K562 (cell line): ENCODE measurements at regions not wholly inside any gene's neighbourhood (a gene's known extent, or its start where the extent isn't known, plus 50 kb on each side); places are given as distances from the start of the nearest gene placed in this dataset.

Experiments
- ATAC-seq: fragments of 200-7000 bp; cut with Tn5 transposase; 3 replicates; pipeline ENCODE4 v1.9.1; 2020; ENCODE audit warnings: moderate library complexity
- BruUV-seq: library from RNA; stranded (reverse); fragments of 400-500 nt; replicated peaks from 2 replicates; lab custom pipeline; 2021; lab: Mats Ljungman, UMichigan
- CTCF ChIA-PET: fragments of 300-600 bp; formaldehyde crosslinking; extraction: SDS; loops from one replicate; lab custom pipeline; 2021; ENCODE audit warnings: low intra/inter-chr PET ratio; lab: Yijun Ruan, JAX
- POLR2A ChIA-PET: fragments of 300-600, 350-650 bp; sonication (Branson Sonifier 250); formaldehyde crosslinking; extraction: SDS; loops from one replicate; lab custom pipeline; 2021; ENCODE audit warnings: antibody characterized with exemption, inconsistent platforms; lab: Yijun Ruan, JAX
- DNase-seq, 4 experiments: peaks; one replicate each; pipeline versions ENCODE4 v3.0.0 to v3.0.0-alpha.2; 2011 to 2018; ENCODE audit warnings: low spot score in 3 of 4, mixed read lengths in 3 of 4; ENCODE audit errors: extremely low read depth in 1 of 4
- FAIRE-seq: peaks from 2 replicates; lab custom pipeline; 2011; peaks lifted over from hg19 to GRCh38; lab: Jason Lieb, UNC
- H2AFZ ChIP-seq: 2 replicates; pipeline ENCODE4 v1.6.0; 2011; ENCODE audit warnings: low read depth, low read length, control low read depth, inconsistent platforms
- H3K27ac ChIP-seq: fragments of 200-600 bp; 3 replicates; pipeline ENCODE4 v1.8.0; 2011; ENCODE audit warnings: low read depth, mild to moderate bottlenecking, control low read depth, inconsistent platforms, low read length, moderate library complexity, mixed read lengths; ENCODE audit errors: extremely low read depth
- H3K27me3 ChIP-seq, 2 experiments: fragments of 300-600 bp in 1 of 2; 2 replicates in 1 of 2; 3 replicates in 1 of 2; pipeline versions ENCODE4 v1.6.0 to v1.8.0; 2011; ENCODE audit warnings: inconsistent platforms in 2 of 2, low read length in 2 of 2, mild to moderate bottlenecking in 1 of 2, mixed read lengths in 1 of 2, moderate library complexity in 1 of 2; ENCODE audit not compliant: control insufficient read depth in 2 of 2, insufficient read depth in 2 of 2
- H3K36me3 ChIP-seq: fragments of 300-600 bp; 3 replicates; pipeline ENCODE4 v1.8.0; 2011; ENCODE audit warnings: mild to moderate bottlenecking, low read length, inconsistent platforms; ENCODE audit not compliant: control insufficient read depth, insufficient read depth
- H3K4me1 ChIP-seq, 2 experiments: fragments of 200-600 bp in 1 of 2; replicated peaks in 1 of 2; 2 replicates in 1 of 2; 3 replicates in 1 of 2; pipeline versions ENCODE4 v1.5.1 to v1.8.0; 2011; ENCODE audit warnings: inconsistent platforms in 2 of 2, low read length in 2 of 2, mild to moderate bottlenecking in 1 of 2, mixed read lengths in 1 of 2, moderate library complexity in 1 of 2; ENCODE audit not compliant: control insufficient read depth in 2 of 2, insufficient read depth in 2 of 2
- H3K4me2 ChIP-seq: 2 replicates; pipeline ENCODE4 v1.6.1; 2011; ENCODE audit warnings: low read length, control low read depth, inconsistent platforms, mixed read lengths; ENCODE audit not compliant: insufficient read depth
- H3K4me3 ChIP-seq: fragments of 200-600 bp; sonication (generic), shearing (Covaris generic); 2 replicates; pipeline ENCODE4 v1.5.1; 2016; ENCODE audit warnings: control low read depth, inconsistent platforms
- H3K79me2 ChIP-seq: fragments of 200-600 bp; 3 replicates; pipeline ENCODE4 v1.8.0; 2011; ENCODE audit warnings: low read length, inconsistent platforms; ENCODE audit not compliant: control insufficient read depth, insufficient read depth
- H3K9ac ChIP-seq, 2 experiments: 2 replicates each; pipeline versions ENCODE4 v1.6.0 to v1.6.1; 2011; ENCODE audit warnings: low read depth in 2 of 2, low read length in 2 of 2, control low read depth in 1 of 2, inconsistent platforms in 1 of 2, mild to moderate bottlenecking in 1 of 2, mixed read lengths in 1 of 2; ENCODE audit not compliant: insufficient read depth in 1 of 2
- H3K9me1 ChIP-seq: one replicate; pipeline ENCODE4 v1.6.0; 2011; ENCODE audit warnings: inconsistent platforms, mild to moderate bottlenecking, low read length, moderate library complexity; ENCODE audit not compliant: control insufficient read depth, insufficient read depth
- H3K9me3 ChIP-seq: replicated peaks from 2 replicates; pipeline ENCODE4 v1.5.1; 2011; ENCODE audit warnings: low read depth, low read length, inconsistent platforms; ENCODE audit not compliant: control insufficient read depth, insufficient read depth
- H4K20me1 ChIP-seq: replicated peaks from 2 replicates; pipeline ENCODE4 v1.6.1; 2011; ENCODE audit warnings: low read length, inconsistent platforms, mixed read lengths; ENCODE audit not compliant: control insufficient read depth, insufficient read depth
- BCOR ChIP-seq: fragments of 450-650 bp; IDR thresholded peaks from 2 replicates; pipeline ENCODE4 v1.6.1; 2016
- EP300 ChIP-seq: IDR thresholded peaks from 2 replicates; pipeline ENCODE4 v1.6.1; 2012; ENCODE audit warnings: low read length, improper control_type of control experiment
- KDM1A ChIP-seq, 2 experiments: fragments of 450-650 bp; IDR thresholded peaks; 2 replicates each; pipeline ENCODE4 v1.6.1; 2016; ENCODE audit warnings: mild to moderate bottlenecking in 2 of 2
- MLX ChIP-seq, 2 experiments: fragments of 450-650 bp in 1 of 2; sonication (generic) in 1 of 2; formaldehyde crosslinking; conservative IDR thresholded peaks; 2 replicates each; pipeline versions ENCODE4 v1.4.0 to v1.8.1; 2020 to 2022; ENCODE audit warnings: mild to moderate bottlenecking in 1 of 2, missing genetic modification reagents in 1 of 2
- OTX1 ChIP-seq: fragments of 450-650 bp; formaldehyde crosslinking; IDR thresholded peaks from 2 replicates; pipeline ENCODE4 v1.4.0; 2022; ENCODE audit warnings: mild to moderate bottlenecking
- PURB ChIP-seq: sonication (generic); formaldehyde crosslinking; IDR thresholded peaks from 2 replicates; pipeline ENCODE4 v1.9.0; 2021; ENCODE audit warnings: low read depth, mild to moderate bottlenecking, missing genetic modification reagents
- RBM25 ChIP-seq: fragments of 200-400 bp; formaldehyde crosslinking; IDR thresholded peaks from 2 replicates; pipeline ENCODE4 v1.6.1; 2018; ENCODE audit warnings: low read length, low read depth, moderate library complexity; ENCODE audit not compliant: severe bottlenecking
- RCOR1 ChIP-seq, 2 experiments: IDR thresholded peaks; 2 replicates each; pipeline ENCODE4 v1.6.1; 2012; ENCODE audit warnings: low read depth in 2 of 2, low read length in 2 of 2, borderline replicate concordance in 1 of 2, improper control_type of control experiment in 1 of 2
- TSC22D4 ChIP-seq: fragments of 450-650 bp; IDR thresholded peaks from 2 replicates; pipeline ENCODE4 v1.6.1; 2016; ENCODE audit warnings: missing genetic modification characterization, missing biosample characterization, control low read depth
- ZFP36 ChIP-seq: fragments of 150-350 bp; IDR thresholded peaks from 2 replicates; pipeline ENCODE4 v1.6.1; 2018; ENCODE audit warnings: low read length, low read depth; ENCODE audit not compliant: partially characterized antibody
- ZNF124 ChIP-seq: sonication (generic); formaldehyde crosslinking; IDR thresholded peaks from 2 replicates; pipeline ENCODE4 v1.8.1; 2022; ENCODE audit warnings: missing genetic modification reagents
- WGBS: fragments of 100-300 bp; shearing (Covaris generic); methylation state at CpG from one replicate; pipeline ENCODE4 v1.1.6; 2016; ENCODE audit warnings: low coverage, mixed read lengths; ENCODE audit not compliant: insufficient coverage; ENCODE audit errors: missing lambda C conversion rate; 5-methylcytosine and 5-hydroxymethylcytosine counted together
- in situ Hi-C: fragments of 300-500 bp; cut with MboI; formaldehyde crosslinking; loops from 4 replicates; pipeline ENCODE4 v1.15.0; 2018; ENCODE audit warnings: inconsistent platforms, mixed read lengths
- intact Hi-C: fragments of 100-400 bp; cut with micrococcal nuclease; formaldehyde crosslinking; loops from 2 replicates; pipeline ENCODE4 v1.14.2; 2022

- TF ChIP-seq EP300 = no peak
- TF ChIP-seq ZNF124 = no peak
- no peak for TF ChIP-seq OTX1 (CRISPR knock-in tag)
- no peak for TF ChIP-seq MLX (CRISPR knock-in tag; conservative IDR thresholded peaks at IDR 0.05)
These were observed 89.2 kb downstream of the MICALL2 start (continued) for GRCh38 chr7:1369916-1370657.

GRCh38 chr7:1370738-1371137, 88.5 kb downstream of the MICALL2 start:
- no peaks in the 10 kb centered on the region; the same call in 1 of the 2 replicates for H3K9me3 ChIP-seq
- in situ Hi-C loops (no loop called here), intact Hi-C loops (no loop called here)
- no peak overlapping the region for H3K4me2 ChIP-seq
- H3K36me3 ChIP-seq = no peaks in the 10 kb centered on the region
- H3K9me1 ChIP-seq = no peaks in the 10 kb centered on the region
- no peaks in the 10 kb centered on the region; the same call in none of the 2 replicates for H4K20me1 ChIP-seq
- POLR2A ChIA-PET = interaction anchor here (0.6 kb wide), 1 partner anchor 70 kb away, joined by 3 read pairs; no protein-coding TSS in a partner anchor
- CTCF ChIA-PET = no interaction called here
- H3K27ac ChIP-seq = no peak overlapping the region
- no peaks in the 10 kb centered on the region for H3K79me2 ChIP-seq
- 0 out of 4 replicates have a peak, but pooled peaks of 1 of the 2 experiments have one; percentile 35 for TF ChIP-seq KDM1A (IDR thresholded peaks at IDR 0.05)
- TF ChIP-seq TSC22D4 (tag) = no peak
- peak; percentile 50 for TF ChIP-seq ZFP36
- TF ChIP-seq RBM25 = peak; percentile 84
- TF ChIP-seq RCOR1 (IDR thresholded peaks at IDR 0.05; ENCODE audit: borderline replicate concordance in 1 of 2, low read depth in 2 of 2, low read length in 2 of 2) = 0 out of 4 replicates have a peak, but pooled peaks of 1 of the 2 experiments have one; percentile 22
- no peak for TF ChIP-seq PURB (CRISPR knock-in tag)
- peak; percentile 74 for TF ChIP-seq BCOR
- FAIRE-seq = no peak
- no peak overlapping the region for H2AFZ ChIP-seq
- no peak overlapping the region for H3K9ac ChIP-seq
- DNase-seq = no peak
- H3K27me3 ChIP-seq = peaks cover 26 to 70% of the 10 kb centered on the region in 2 experiments; a peak in 4 of 5 replicates
- ATAC-seq = no peak
- peaks cover 0 to 28% of the 10 kb centered on the region in 2 experiments; a peak in 3 of 5 replicates for H3K4me1 ChIP-seq
- no peak overlapping the region for H3K4me3 ChIP-seq
- no TSS peak for BruUV-seq
- WGBS = 12% methylated on average over 9 of the region's 9 CpGs
